WTC11 (cell line): ENCODE measurements at regions not wholly inside any gene's neighbourhood (a gene's known extent, or its start where the extent isn't known, plus 50 kb on each side); places are given as distances from the start of the nearest gene placed in this dataset.

ENCODE experiments used
- ATAC-seq: fragments of 200-7000 bp; cut with Tn5 transposase; 2 replicates; pipeline ENCODE4 v1.10.0; 2021; ENCODE audit warnings: mild to moderate bottlenecking, moderate library complexity
- CTCF ChIA-PET: fragments of 300-600 bp; sonication (Branson Sonifier 250); formaldehyde crosslinking; loops from one replicate; lab custom pipeline; 2021; ENCODE audit warnings: antibody characterized with exemption; lab: Charles Lee
- POLR2A ChIA-PET: fragments of 350-600 bp; sonication (Branson Sonifier 250); formaldehyde crosslinking; loops from one replicate; lab custom pipeline; 2021; ENCODE audit warnings: antibody characterized with exemption; lab: Charles Lee
- DNase-seq: peaks from one replicate; pipeline ENCODE4 v3.0.0; 2021; ENCODE audit warnings: low spot score
- H3K27ac Mint-ChIP-seq: 2 replicates; pipeline ENCODE4 v1.8.0; 2021; ENCODE audit warnings: mixed read lengths
- H3K27me3 Mint-ChIP-seq: 2 replicates; pipeline ENCODE4 v1.8.0; 2021; ENCODE audit warnings: low read depth, mild to moderate bottlenecking, moderate library complexity, mixed read lengths
- H3K36me3 Mint-ChIP-seq: 2 replicates; pipeline ENCODE4 v1.8.0; 2021; ENCODE audit warnings: mixed read lengths
- H3K4me1 Mint-ChIP-seq: 2 replicates; pipeline ENCODE4 v1.8.0; 2022; ENCODE audit warnings: mixed read lengths
- H3K4me3 Mint-ChIP-seq: 2 replicates; pipeline ENCODE4 v1.8.0; 2021; ENCODE audit warnings: mild to moderate bottlenecking, moderate library complexity, mixed read lengths
- H3K9me3 Mint-ChIP-seq: 2 replicates; pipeline ENCODE4 v1.8.0; 2021; ENCODE audit warnings: mixed read lengths
- ARID4B ChIP-seq: sonication (generic); formaldehyde crosslinking; IDR thresholded peaks from 2 replicates; pipeline ENCODE4 v1.8.0; 2023; ENCODE audit warnings: missing genetic modification reagents, mild to moderate bottlenecking, borderline replicate concordance
- ATF1 ChIP-seq: sonication (generic); formaldehyde crosslinking; IDR thresholded peaks from 2 replicates; pipeline ENCODE4 v1.8.1; 2023; ENCODE audit warnings: mild to moderate bottlenecking, moderate library complexity, missing genetic modification reagents
- ATF2 ChIP-seq: sonication (generic); formaldehyde crosslinking; IDR thresholded peaks from 2 replicates; pipeline ENCODE4 v1.8.1; 2022; ENCODE audit warnings: low read depth, missing genetic modification reagents, borderline replicate concordance
- CDX4 ChIP-seq: fragments of 250-450 bp; sonication (Bioruptor Pico); IDR thresholded peaks from 2 replicates; pipeline ENCODE4 v1.9.0; 2021; ENCODE audit warnings: moderate library complexity, mild to moderate bottlenecking, inconsistent platforms, borderline replicate concordance
- E2F1 ChIP-seq: sonication (generic); formaldehyde crosslinking; IDR thresholded peaks from 2 replicates; pipeline ENCODE4 v1.8.0; 2022; ENCODE audit warnings: mild to moderate bottlenecking, missing genetic modification reagents
- E2F5 ChIP-seq: sonication (generic); formaldehyde crosslinking; IDR thresholded peaks from 2 replicates; pipeline ENCODE4 v1.8.1; 2022; ENCODE audit warnings: mild to moderate bottlenecking, moderate library complexity, missing genetic modification reagents
- GRHL2 ChIP-seq: fragments of 250-450 bp; sonication (Bioruptor Pico); IDR thresholded peaks from 2 replicates; pipeline ENCODE4 v1.8.0; 2022; ENCODE audit warnings: mild to moderate bottlenecking, moderate library complexity; ENCODE audit not compliant: insufficient replicate concordance, severe bottlenecking
- MLX ChIP-seq: sonication (generic); formaldehyde crosslinking; IDR thresholded peaks from 2 replicates; pipeline ENCODE4 v1.8.1; 2023; ENCODE audit warnings: mild to moderate bottlenecking, missing genetic modification reagents, moderate library complexity
- MXD4 ChIP-seq: fragments of 250-450 bp; sonication (Bioruptor Pico); IDR thresholded peaks from 2 replicates; pipeline ENCODE4 v1.8.0; 2021; ENCODE audit warnings: mild to moderate bottlenecking, moderate library complexity, borderline replicate concordance
- RELA ChIP-seq: sonication (generic); formaldehyde crosslinking; IDR thresholded peaks from 2 replicates; pipeline ENCODE4 v1.8.1; 2022; ENCODE audit warnings: missing genetic modification reagents, mild to moderate bottlenecking, borderline replicate concordance
- TEAD4 ChIP-seq: sonication (generic); formaldehyde crosslinking; IDR thresholded peaks from 2 replicates; pipeline ENCODE4 v1.8.0; 2022; ENCODE audit warnings: mild to moderate bottlenecking, missing genetic modification reagents
- ZBTB43 ChIP-seq: sonication (generic); formaldehyde crosslinking; IDR thresholded peaks from 2 replicates; pipeline ENCODE4 v1.8.1; 2023; ENCODE audit warnings: mild to moderate bottlenecking, missing genetic modification reagents
- ZMAT4 ChIP-seq: fragments of 250-450 bp; sonication (Bioruptor Pico); IDR thresholded peaks from 2 replicates; pipeline ENCODE4 v1.9.0; 2021; ENCODE audit warnings: mild to moderate bottlenecking
- ZNF138 ChIP-seq: sonication (generic); formaldehyde crosslinking; conservative IDR thresholded peaks from 2 replicates; pipeline ENCODE4 v1.8.1; 2022; ENCODE audit warnings: mild to moderate bottlenecking, moderate library complexity, missing genetic modification reagents
- ZNF317 ChIP-seq: sonication (generic); formaldehyde crosslinking; IDR thresholded peaks from 2 replicates; pipeline ENCODE4 v1.8.1; 2023; ENCODE audit warnings: low read depth, mild to moderate bottlenecking, moderate library complexity, missing genetic modification reagents, borderline replicate concordance

- TF ChIP-seq ARID4B (CRISPR knock-in tag) = no peak
Observed at GRCh38 chr6:98366371-98366770, 468.0 kb upstream of the POU3F2 start (continued).

GRCh38 chr6:98380589-98380988 lies 453.8 kb upstream of the POU3F2 start:
- no peak overlapping the region for H3K4me3 Mint-ChIP-seq
- ChIA-PET CTCF (no interaction called here), POLR2A (no interaction called here)
- TF ChIP-seq E2F5 (CRISPR knock-in tag) (no peak), CDX4 (no peak), MLX (CRISPR knock-in tag) (no peak), ATF1 (CRISPR knock-in tag) (no peak), GRHL2 (no peak), RELA (CRISPR knock-in tag) (no peak), MXD4 (CRISPR knock-in tag) (no peak), ZNF138 (no peak), TEAD4 (CRISPR knock-in tag) (no peak), ZNF317 (CRISPR knock-in tag) (no peak), E2F1 (CRISPR knock-in tag) (no peak), ZBTB43 (no peak), ZMAT4 (CRISPR knock-in tag) (no peak), ATF2 (no peak)
- no peak overlapping the region for H3K27ac Mint-ChIP-seq
- DNase-seq (no peak), ATAC-seq (no peak)
- H3K4me1 Mint-ChIP-seq = peaks cover 28% of the 10 kb centered on the region
- no peaks in the 10 kb centered on the region for H3K36me3 Mint-ChIP-seq
- peaks cover 15% of the 10 kb centered on the region for H3K9me3 Mint-ChIP-seq
- no peaks in the 10 kb centered on the region for H3K27me3 Mint-ChIP-seq
